Stimulated activated CD8-positive, alpha-beta memory T cell treated with anti-CD3 and anti-CD28 coated beads, Interleukin-12 subunit alpha, Interleukin-12 subunit beta, amount 100 ng/mL, for 1 hour (primary cell): ENCODE measurements at regions not wholly inside any gene's neighbourhood (a gene's known extent, or its start where the extent isn't known, plus 50 kb on each side); places are given as distances from the start of the nearest gene placed in this dataset.

Experiments
- DNase-seq: peaks from one replicate; pipeline ENCODE4 v3.0.0-alpha.2; 2020; ENCODE audit warnings: low read depth

DNA sequence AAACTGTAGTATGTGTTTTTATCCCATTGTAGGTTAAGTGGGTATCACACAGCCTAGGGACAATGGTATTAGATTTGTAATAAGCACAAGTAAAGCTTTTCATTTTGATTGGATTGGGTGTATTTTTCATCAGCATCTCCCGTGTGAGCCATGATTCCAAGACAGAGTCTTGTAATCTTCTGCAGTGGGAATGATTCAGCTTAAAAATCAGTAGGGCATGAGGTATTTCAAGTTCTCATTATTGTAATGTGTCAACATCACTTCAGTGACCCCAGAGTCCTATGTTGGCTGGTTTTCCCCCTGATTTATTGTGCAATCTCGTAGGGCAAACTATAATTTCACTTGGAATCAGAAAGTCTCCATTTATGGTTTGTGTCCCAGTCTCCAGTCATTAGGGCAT, 833.2 kb upstream of the RBFOX1 start:
- DNase-seq: no peak

DNA sequence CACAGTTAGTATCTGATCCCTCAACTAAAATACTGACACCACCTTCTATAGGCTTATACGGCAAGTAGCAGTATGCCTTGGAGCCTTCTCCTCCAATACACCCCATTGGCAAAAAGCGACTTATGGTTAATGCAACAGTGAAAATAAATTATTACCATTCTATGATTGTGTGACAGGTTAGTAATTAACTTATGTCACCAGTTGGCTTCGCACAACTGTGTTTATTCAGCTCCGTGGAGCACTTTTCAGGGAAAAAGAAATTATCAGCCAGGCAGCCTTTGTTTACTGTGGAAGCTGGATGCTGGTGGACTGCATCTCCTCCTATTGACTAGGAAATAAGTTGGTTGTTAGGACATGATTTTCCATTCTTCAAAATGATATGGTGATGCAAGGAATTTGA, 833.8 kb upstream of the RBFOX1 start:
- DNase-seq: no peak

DNA sequence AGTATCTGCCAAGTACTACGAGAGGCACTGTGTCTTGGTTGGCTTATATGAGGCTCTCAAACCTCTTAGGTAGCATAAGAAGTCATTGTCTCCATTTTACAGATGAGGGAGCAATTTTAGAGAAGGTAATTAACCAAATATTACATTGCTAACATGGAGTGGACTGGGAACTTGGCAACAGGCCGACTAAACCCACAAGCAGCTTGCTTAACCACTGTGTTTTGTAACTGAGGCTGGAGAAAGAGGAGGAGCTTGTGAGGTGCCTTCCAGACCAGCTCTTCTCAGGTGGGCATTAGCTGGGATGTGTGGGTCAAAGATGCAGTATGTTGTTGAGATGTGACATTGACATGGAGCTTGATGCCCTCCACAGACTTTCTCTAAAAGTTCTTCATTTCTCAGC, 835.6 kb upstream of the RBFOX1 start:
- no peak for DNase-seq

DNA sequence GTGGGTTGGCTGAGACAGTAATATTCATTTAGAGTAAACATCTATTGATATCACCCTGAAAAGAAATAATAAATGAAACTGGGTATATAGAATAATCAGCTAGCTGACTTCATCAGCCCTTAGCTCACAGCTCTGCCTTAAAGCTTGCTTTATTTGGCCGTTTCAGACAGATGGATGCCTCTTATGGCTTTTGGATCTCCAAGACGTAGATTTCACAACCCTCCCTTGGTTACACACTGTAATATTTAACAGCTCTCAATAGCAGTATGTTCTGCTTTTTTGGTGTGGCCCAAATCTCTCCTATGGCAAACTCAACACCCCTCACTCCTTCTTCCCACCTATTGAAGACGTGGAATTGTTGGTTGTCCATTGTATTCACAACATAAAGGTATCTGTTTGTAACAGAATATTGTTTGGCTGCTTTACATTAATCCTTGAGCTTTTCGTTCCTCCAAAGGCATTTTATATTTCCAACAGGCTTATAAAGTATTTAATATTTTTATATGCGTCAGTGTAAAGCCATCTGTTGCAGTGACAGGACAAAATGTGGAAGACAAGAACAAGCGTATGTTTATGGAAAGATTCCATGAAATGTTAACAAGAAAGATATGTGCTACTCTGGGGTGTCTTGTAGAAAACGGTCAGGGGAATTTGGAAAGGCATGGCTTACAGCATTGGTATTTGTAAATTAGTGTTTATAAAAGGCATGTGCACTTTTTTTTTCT, 837.0 kb upstream of the RBFOX1 start:
- no peak for DNase-seq

DNA sequence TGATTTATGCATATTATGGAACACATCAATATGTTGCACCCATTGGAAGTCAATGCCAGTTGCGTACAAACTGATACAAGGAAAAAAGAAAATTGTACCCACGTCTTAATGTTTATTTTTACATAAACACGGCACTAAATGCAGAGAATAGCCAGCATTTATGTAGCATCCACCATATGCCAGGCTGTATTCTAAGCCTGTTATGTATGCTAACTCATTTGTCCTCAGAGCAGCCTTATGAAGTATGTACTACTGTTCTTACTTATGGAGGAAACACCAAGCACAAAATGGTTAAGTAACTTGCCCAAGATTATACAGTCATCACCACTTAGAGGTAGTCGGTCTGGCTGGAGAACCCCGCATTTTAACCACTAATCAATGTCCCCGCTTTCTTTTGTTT, 837.9 kb upstream of the RBFOX1 start:
- no peak for DNase-seq

DNA sequence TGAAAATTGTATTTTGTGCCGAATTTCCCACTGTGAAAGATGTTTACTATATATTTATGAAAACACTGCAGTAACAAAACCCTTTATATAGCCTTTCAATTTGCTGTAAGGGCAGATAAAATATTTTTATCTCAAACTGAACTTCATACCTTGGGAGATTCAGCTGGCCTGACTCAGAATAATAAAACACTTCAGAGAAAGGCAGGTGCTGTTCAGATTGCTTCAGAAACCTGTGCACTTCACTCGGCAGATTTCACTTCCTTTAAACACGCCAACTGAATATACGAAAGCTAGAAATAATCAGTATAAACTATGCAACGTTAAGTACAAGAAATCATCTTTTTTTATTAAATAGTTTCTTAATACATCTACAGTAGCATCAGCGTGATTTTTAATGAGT, 839.1 kb upstream of the RBFOX1 start:
- DNase-seq: no peak

DNA sequence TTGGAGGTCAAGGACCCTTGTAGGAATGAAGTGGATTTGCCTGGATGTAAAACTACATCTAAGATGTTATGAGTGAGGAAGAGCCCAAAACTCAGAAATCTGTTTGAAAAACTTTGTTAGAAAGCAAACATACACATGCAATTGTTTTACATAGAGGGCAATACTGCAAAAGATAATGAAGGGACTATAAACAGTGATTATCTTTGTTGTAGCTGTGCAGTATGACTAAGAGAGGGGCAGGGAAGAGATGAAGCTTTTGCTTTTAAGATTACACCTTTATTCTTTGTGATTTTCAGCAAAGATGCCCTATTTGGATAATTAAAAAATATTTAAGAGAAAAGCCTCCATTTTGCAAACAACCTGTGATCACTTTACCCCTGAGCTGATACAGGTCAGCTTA, 839.9 kb upstream of the RBFOX1 start:
- no peak for DNase-seq

DNA sequence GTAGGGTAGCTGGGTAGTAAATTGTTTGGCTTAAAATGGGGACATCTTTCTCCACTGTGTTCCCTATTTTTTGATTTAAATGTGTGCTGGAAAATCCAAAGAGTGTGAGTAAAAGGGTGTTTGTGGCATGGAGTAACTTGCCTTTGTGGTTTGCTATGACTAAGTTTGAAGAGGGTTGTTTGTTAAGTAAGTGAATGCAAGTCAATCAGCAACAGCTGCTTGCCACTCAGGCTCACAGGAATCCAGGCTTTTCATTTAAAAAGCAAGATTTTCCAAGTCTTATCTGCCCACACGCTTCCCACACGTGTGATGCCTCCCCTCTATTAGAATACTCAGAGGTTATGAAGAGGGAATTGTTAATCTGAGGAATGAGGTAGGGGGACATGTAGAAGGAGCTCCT, 847.7 kb upstream of the RBFOX1 start:
- no peak for DNase-seq

DNA sequence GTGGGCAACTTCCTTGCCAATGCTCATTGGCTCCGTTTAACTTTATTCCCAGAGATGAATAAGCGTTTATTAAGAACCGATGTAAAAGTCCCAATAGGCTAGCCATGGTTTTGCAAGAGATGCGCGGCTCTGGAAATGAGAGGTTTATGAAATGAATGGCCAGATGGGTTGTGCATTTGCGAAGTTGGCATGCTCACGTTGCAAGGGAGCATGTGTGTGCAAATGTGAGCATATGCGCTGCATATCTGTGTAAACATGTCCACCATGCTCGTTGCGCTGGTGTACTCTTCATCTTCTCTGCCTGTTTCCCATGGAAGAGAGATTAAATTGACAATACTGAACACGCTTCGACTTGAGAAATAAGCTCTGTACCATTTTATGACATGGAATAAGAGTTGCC, 848.6 kb upstream of the RBFOX1 start:
- no peak for DNase-seq

DNA sequence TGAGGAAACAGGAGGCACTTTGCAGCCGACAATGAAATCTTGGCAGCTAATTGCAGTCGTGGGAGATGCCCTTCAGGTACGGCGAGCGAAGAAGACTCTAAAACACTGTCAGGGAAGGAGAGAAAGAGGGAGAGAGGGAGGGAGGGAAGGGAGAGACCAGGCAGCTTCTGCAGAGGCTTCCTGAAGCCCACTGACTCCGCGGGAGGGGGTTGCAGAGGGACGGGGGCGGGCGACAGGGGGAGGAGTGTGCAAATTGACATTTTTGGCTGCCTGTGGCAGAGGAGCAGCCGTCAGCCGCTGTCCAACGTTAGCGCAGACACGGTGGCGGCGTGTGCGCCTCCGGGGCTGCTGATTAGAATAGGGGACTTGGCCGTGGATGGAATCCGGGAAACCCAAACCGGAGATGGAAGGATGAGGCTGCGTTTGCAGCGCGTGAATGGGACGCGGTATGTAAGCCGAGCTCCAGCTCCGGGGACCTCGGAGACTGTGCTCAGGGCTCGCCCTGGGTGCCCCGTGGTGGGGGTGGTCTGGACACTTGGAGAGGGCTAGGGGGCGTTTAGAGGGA, 849.1 kb upstream of the RBFOX1 start:
- no peak for DNase-seq

DNA sequence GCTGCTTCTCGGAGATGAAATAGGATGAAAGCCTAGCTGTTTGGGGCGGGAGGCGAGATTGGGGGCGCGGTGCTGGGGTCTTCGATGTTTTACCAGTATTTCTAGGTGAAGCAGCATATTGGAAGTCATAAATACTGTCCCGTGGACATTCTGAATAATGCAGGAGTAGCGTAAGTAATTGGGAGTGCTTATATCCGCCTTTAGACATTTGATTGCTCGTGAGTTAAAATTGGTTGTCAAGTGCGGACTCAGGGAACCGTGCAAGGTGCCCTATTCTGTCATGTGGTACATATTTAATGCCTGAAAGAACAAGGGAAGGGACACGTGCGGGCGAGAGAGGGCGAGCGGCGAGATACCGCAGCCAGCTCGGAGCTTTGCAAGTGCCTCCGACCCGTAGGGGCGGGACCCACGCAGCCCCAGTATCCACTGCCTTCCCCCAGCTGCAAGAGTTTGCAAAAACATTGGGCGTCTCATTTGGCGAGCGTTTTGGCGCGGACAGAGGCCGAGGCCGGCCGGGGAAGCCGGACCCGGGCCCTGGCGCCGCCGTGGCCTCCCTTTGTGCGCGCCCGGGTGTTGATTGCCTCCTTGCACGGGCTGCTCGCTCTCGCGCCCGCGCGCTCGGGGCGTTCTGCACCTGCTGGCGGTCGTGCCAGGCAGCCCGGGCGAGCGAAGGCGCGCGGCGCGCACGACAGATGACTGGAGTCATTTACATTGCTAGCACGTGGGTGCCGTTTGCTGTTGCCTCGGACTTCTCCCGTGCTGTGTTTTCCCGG, 849.8 kb upstream of the RBFOX1 start:
- no peak for DNase-seq

DNA sequence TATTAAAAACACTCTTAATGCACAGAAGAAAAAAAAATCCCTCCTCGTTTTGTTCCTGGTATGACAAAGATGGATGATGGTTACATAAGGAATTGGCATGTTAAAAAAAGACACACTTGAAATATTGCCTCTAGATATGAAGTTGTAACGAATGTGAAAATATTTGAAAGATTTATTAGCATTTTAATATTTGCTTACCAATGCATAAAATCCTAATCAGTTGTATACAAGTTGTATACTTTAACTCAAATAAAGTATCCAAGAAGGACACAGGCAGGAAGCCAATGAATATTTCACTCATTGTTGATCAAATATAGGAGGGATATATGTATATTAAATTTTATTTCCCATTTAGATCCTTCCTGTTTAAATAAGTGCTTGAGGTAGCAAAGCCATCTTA, 850.8 kb upstream of the RBFOX1 start:
- DNase-seq: no peak

DNA sequence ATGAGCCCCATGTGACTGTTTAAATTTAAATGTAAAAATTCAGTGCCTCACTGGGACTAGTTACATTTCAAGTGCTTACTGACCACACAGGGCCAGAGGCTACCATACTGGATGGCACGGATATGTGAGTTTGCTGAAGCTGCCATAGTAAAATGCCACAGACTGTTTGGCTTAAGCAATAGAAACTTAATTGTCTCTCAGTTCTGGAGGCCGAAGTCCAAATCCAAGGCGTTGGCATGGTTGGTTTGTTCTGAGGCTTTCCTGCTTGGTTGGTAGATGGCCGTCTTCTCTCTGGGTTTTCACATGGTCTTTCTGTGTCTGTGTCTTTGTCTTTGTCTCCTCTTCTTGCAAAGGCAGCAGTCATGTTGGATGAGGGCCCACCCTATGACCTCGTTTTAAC, 878.9 kb upstream of the RBFOX1 start:
- DNase-seq: no peak

DNA sequence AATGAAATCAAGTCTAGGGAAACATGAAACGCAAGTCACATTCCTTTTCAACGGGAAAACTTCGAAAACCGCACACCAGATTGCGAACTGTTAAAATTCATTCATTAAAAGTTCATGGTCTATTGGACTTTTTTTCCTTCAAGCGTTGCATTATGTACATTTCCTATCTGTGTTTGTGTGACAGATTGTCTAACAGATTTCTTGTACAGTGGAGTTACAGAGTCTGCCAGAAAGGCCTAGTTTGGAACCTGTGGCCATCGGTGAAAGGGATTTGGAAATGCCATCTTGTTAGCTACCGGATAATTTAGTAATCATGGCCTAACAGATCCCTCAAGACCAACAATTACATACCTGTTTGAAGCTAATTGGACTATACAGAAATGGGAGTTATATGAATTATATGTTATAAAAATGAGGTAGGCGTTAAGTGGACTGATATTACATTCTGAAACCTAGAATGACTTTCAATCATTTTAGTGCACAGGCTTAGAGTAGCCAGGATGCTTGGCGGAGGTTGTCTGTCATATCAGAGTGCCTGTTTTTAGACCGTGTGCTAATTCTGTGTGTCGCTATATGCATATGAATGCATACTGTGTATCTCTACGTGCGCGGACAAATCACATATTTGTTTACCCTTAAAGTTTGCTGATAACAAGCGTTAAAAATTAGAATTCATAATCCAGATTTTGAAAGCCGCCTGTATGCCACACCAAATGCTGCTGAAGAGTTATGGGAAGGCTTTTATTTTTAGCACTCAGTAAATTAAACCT, 885.4 kb upstream of the RBFOX1 start:
- DNase-seq: no peak

DNA sequence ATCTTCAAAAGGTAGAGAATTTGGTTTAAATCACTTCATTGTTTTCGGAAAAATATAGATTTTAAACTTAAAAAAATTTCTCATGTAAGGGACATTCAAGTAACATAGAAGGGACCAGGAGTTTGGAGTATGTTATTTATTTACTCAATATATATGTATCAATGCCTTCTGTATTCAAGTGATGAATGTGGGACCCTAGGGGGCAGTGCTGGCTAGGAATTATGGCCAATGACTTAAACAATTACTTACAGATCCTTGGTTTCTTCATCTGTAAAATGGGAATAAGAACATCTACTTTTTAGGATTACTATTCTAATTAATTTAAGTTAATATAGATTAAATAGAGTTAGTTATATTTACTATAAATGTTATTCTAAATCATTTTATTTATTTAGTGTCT, 886.3 kb upstream of the RBFOX1 start:
- no peak for DNase-seq

DNA sequence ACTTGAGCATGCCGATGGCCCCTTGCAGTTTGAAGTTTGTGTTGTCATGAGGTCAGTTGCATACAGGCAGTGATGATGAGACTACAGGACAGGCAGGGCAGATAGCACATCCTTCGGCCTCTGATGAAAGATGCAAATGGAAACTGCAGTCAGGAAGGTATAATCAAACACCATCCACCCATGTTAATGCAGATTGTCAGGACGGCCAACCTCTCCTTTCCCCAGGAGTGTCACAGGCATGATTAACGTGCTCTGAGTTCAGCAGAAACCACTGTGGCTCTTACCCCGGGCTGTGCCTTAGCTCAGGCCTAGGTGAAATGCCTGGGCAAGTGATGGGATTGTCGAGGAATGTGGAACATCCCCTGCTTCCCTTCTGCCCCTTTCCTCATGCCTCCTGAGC, 893.5 kb upstream of the RBFOX1 start:
- DNase-seq: no peak

DNA sequence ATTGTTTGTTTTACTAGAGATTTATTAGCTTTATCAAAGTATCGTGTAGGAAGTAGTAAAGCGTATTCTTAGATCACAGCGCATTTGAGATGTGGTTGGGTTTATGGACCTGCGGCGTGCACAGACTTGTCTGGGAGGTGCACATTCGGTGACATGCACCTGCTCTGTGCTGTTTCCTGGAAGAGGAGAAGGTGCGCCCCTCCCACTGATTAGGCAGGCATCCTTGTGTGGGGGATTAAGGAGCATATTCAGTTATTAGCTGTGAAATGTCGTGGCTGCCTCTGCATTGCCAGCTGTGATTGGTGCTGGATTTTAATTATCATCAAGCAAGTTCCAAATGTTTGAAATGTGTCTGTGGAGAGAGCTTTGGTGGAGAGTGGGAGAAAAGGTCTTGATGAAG, 903.8 kb upstream of the RBFOX1 start:
- no peak for DNase-seq

DNA sequence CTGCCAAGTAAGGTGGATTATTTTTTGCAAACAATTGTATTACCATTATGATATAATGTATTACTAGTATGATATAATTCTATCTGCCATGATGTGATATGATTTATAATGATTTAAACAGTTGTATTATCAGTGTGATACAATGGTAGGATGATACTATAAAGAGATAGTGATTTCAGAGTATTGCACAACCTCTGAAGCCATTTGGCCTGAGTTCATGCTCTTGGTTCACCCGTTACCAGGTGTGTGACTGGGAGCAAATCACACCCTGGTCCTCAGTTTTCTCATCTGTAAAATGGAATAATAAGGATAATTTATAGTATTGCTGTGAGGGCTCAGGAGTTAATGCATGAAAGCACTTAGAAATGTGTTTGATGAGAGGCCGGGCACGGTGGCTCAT, 905.0 kb upstream of the RBFOX1 start:
- no peak for DNase-seq

DNA sequence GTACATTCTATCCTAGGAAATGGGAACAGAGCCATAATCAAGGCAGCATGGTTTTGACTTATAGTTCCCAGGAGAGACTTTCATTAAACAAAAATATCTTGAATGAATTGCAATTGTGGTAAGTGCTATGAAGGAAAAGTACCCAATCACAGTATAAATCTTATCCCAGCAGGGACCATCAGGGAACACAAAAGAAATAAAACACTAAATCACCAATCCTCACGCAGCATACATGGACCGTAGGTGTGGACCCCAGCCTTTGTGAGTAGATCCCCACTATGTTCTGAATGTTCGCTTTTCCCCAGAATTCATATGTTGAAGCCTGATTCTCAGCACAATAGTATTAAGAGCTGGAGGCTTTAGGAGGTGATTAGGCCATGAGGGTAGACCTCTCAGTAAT, 925.0 kb upstream of the RBFOX1 start:
- DNase-seq: no peak

DNA sequence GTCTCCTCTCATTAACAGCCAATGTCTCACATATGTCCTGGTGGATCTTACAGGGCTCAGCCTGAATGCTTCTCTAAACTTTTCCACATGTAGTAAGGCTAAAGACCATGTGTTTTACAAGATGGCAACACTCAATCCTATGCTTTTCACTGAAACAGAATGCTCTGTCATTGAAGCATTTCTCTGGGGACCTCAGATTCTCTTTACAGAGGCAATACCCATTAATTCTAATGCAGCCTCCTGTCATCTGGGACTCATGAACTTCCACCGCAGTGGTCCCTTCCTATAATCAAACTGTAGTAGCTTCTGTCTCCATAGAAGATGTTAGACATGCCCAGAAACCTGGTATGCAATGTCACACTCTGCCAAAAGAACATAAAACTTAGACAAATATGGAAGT, 926.6 kb upstream of the RBFOX1 start:
- DNase-seq: no peak

DNA sequence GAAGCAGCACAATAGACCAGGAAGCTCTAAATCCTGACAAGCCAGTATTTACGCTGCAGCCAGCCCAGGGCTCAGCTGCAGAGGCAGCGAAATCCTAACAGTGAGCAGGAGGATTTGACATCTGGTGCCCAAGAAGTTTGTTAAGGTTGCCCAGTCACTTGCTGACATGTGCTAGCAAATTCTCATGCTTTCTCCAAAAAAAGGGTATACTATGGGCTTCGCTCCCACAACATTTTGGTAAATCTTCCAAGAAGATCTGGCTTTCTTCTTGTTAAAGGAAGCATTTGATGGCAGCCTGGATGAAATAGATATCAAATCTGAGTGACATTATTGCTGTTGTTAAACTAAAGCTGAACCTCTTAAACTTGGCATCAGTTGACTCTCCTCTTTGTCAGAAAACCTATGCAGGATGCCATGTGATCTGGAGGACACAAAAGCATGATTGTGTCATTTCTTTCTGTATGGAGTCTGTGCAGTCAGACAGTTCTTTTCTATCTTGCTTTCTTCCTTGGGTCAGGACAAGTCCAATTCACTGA, 949.7 kb upstream of the RBFOX1 start:
- DNase-seq: no peak

DNA sequence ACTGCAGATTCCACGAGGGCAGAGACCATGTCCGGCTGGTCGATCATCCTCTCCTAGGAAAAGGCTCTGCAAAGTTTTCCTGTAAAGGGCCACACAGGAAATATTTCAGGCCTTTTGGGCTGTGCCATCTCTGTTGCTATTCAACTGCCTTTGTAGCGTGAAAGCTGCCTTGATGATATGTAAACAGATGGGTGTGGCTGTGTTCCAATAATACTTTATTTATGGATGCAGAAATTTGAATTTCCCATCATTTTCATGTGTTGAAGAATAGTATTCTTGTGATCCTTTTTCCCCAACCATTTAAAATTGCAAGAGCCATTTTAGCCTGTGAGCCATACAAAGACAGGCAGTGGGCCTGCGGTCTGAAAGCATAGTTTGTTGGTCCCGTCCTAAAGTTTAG, 950.7 kb upstream of the RBFOX1 start:
- DNase-seq: no peak

DNA sequence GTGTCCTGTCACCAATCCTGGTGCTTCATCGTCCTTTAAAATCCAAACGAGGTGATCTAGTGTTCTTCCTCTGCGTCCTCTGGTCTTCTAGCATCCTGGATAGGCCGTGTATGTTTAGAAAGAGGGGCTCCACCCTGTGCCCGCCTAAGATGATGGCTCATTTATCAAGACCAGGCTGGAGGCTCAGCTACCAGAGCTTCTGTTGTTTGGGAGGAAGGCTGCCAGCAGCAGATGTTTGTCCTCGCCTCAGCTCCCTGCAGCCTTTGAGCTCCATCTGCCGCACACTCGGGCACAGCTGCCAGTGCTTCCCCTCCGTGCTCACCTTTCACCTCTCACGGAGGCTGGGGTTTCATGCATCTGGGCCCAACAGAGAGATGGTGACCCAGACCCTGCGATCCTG, 954.7 kb upstream of the RBFOX1 start:
- no peak for DNase-seq
